BE2C (cell line): ENCODE measurements at regions not wholly inside any gene's neighbourhood (a gene's known extent, or its start where the extent isn't known, plus 50 kb on each side); places are given as distances from the start of the nearest gene placed in this dataset.
"Not testable (repeated sequence)": the region's sequence is repeated elsewhere in the genome, so short reads cannot be mapped to it uniquely, and the experiment has no call there.

Source experiments
- DNase-seq: peaks from one replicate; pipeline ENCODE4 v3.0.0-alpha.2; 2020
- H3K27me3 ChIP-seq: fragments of 250-450 bp; sonication (Bioruptor Pico); 2 replicates; pipeline ENCODE4 v1.5.1; 2020; ENCODE audit warnings: mild to moderate bottlenecking
- H3K36me3 ChIP-seq: fragments of 250-450 bp; sonication (Bioruptor Pico); 2 replicates; pipeline ENCODE4 v1.5.1; 2020; ENCODE audit warnings: mild to moderate bottlenecking
- H3K4me1 ChIP-seq: fragments of 250-450 bp; sonication (Bioruptor Pico); 2 replicates; pipeline ENCODE4 v1.5.1; 2020
- H3K4me3 ChIP-seq: 2 replicates; pipeline ENCODE4 v1.5.1; 2011; ENCODE audit warnings: low read depth, low read length
- H3K9me3 ChIP-seq: fragments of 250-450 bp; sonication (Bioruptor Pico); 2 replicates; pipeline ENCODE4 v1.5.1; 2020
- CTCF ChIP-seq: IDR thresholded peaks from 2 replicates; pipeline ENCODE4 v1.5.1; 2012; ENCODE audit warnings: mild to moderate bottlenecking, low read depth, low read length

DNA sequence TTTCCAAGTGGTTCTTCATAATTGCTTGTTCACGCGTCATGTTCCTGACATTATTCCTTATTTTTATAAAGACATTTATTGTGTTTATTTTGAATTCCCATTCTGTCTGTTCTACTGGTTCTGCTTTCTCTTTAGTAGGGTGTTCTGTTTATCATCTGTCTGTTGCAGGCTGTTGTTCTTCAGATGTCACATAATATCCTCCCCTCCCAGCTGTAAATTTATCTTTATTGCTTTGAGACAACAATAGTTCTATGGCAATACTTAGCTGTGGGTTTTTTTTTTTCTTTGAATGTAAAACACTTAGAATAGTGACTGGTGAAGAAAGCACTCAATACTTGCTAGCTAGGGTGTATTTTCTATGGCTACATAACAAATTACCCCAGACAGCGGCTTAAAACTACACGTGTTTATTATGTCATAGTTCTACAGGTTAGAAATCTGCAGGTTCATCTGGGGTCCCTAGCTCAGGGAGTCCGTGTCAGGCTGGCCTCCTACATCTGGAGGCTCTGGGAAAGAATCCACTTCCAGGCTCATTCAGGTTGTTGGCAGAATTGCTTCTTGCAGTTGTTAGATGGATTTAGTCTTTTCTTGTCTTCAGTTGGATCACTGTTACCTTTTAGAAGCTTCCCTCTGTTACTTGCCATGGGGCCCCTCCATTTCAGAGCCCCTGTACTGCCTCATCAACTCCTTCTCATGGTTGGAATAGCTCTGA, 63.4 kb upstream of the ENPEP start:
- no peak for DNase-seq
- Histone ChIP-seq H3K4me3 (no peak overlapping the region), H3K36me3 (no peaks in the 10 kb centered on the region), H3K4me1 (no peaks in the 10 kb centered on the region), H3K9me3 (no peaks in the 10 kb centered on the region), H3K27me3 (no peaks in the 10 kb centered on the region)
- no peak for TF ChIP-seq CTCF

DNA sequence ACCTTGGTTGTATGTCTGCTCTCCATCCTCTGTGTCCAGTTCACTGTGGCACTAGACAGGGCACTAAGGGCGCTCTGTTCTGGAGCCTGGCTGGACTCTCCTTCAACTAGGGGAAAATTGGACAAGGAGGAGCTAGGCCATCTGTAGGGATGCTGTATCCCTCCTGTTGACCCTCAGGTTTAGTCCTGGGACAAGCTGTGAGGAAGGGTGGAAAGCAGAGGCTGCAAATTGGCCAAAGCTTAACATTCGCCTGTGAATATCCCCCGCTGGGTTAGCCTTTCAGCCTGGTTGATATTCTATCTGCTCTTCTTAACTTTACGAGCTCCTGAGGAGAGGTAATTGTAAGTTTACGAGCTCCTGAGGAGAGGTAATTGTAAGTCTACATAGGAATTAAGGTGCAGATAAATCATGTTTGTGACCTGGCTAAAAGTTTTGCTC, 64.4 kb upstream of the ENPEP start:
- Histone ChIP-seq H3K9me3 (no peaks in the 10 kb centered on the region), H3K36me3 (no peaks in the 10 kb centered on the region), H3K4me3 (no peak overlapping the region), H3K27me3 (no peaks in the 10 kb centered on the region), H3K4me1 (no peaks in the 10 kb centered on the region)
- no peak for DNase-seq
- no peak for TF ChIP-seq CTCF

DNA sequence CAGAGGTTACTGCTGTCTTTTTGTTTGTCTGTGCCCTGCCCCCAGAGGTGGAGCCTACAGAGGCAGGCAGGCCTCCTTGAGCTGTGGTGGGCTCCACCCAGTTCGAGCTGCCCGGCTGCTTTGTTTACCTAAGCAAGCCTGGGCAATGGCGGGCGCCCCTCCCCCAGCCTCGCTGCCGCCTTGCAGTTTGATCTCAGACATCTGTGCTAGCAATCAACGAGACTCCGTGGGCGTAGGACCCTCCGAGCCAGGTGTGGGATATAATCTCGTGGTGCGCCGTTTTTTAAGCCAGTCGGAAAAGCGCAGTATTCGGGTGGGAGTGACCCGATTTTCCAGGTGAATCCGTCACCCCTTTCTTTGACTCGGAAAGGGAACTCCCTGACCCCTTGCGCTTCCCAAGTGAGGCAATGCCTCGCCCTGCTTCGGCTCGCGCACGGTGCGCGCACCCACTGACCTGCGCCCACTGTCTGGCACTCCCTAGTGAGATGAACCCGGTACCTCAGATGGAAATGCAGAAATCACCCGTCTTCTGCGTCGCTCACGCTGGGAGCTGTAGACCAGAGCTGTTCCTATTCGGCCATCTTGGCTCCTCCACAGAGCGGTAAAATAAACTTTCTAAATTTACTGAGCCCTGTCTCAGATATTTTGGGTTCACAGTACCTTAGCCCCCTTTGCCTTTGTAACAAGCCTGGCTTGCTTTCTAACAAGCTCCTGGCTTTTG, 64.9 kb upstream of the ENPEP start:
- DNase-seq, H3K27me3 ChIP-seq, H3K4me1 ChIP-seq, H3K4me3 ChIP-seq, H3K9me3 ChIP-seq, H3K36me3 ChIP-seq: not testable (repeated sequence)

DNA sequence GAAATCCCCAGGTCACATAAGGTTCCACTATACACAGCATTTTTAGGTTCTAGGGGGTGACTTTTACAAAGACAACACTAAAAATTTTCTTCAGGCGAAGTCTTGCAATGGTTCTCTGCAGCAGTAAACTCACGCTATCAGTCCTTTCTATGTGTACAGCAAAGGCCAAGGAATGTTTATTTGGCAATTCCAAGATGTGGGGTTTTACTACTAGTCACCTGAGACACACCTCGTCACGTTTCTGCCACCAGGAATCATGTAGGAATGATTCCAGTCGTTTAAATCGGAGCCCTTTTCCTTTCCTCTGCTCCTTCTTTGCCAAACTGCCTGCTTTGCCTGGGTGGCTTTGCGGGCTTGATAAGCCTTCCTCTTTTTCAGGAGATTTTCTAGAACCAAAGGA, 75.9 kb upstream of the ENPEP start:
- H3K27me3 ChIP-seq: 0 out of 2 replicates have a peak, but pooled peaks cover 3% of the 10 kb centered on the region
- H3K4me3 ChIP-seq: no peak overlapping the region
- DNase-seq: no peak
- H3K36me3 ChIP-seq: no peaks in the 10 kb centered on the region
- TF ChIP-seq CTCF: no peak
- no peaks in the 10 kb centered on the region for H3K9me3 ChIP-seq
- no peaks in the 10 kb centered on the region for H3K4me1 ChIP-seq

DNA sequence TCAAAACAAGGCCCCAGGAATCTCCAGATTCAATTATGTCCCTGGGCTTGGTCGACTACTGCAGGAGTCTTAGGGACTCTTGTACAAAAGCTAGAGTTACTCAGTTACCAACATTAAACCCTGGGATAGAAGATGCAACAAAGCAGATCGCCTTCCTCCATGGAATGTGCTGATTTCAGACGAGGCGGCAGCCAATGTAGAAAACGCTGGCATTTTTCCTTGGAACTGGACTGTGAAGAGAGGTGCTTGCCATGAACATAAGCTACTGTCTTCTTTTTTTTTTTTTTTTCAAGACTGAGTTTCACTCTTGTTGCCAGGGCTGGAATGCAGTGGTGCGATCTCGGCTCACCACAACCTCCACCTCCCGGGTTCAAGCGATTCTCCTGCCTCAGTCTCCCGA, 76.9 kb upstream of the ENPEP start:
- H3K4me3 ChIP-seq, H3K4me1 ChIP-seq, H3K36me3 ChIP-seq, H3K9me3 ChIP-seq, H3K27me3 ChIP-seq, DNase-seq: not testable (repeated sequence)

GRCh38 chr4:110396963-110397362, 79.0 kb upstream of the ENPEP start:
- no peaks in the 10 kb centered on the region for H3K9me3 ChIP-seq
- TF ChIP-seq CTCF: no peak
- no peak overlapping the region for H3K4me3 ChIP-seq
- DNase-seq: no peak
- no peaks in the 10 kb centered on the region for H3K4me1 ChIP-seq
- no peaks in the 10 kb centered on the region for H3K36me3 ChIP-seq
- 0 out of 2 replicates have a peak, but pooled peaks cover 3% of the 10 kb centered on the region for H3K27me3 ChIP-seq

DNA sequence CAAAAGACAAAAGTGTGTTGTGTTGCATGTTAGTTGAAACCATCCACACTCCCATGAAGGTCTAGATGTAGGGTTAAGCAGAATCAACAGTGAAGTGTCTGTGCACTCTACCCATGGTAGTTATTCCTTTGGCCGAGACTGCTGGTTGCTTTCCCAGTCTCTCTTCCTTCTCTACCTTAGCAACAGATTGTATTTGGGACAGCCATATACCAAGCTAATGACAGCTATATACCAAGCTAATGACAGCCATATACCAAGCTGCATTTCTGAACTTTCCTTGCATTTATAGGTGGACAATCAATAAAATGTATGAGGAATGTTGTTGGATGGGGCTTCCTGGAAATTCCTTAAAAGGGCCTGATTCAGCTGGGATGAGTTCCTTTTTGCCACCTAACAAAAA, 80.5 kb upstream of the ENPEP start:
- TF ChIP-seq CTCF: no peak
- Histone ChIP-seq H3K4me3 (no peak overlapping the region), H3K27me3 (0 out of 2 replicates have a peak, but pooled peaks cover 2% of the 10 kb centered on the region), H3K4me1 (no peaks in the 10 kb centered on the region), H3K36me3 (no peaks in the 10 kb centered on the region), H3K9me3 (no peaks in the 10 kb centered on the region)
- DNase-seq: no peak
